HepG2 (cell line): ENCODE measurements at regions not wholly inside any gene's neighbourhood (a gene's known extent, or its start where the extent isn't known, plus 50 kb on each side); places are given as distances from the start of the nearest gene placed in this dataset.
A peak's percentile ranks its signal among the peaks of the same experiment; 100 is the strongest.

Experiments used
- ATAC-seq: fragments of 200-7000 bp; cut with Tn5 transposase; 3 replicates; pipeline ENCODE4 v1.9.1; 2020; ENCODE audit warnings: mild to moderate bottlenecking, moderate library complexity
- BruUV-seq: library from RNA; stranded (reverse); fragments of 400-500 nt; replicated peaks from 2 replicates; lab custom pipeline; 2021; lab: Mats Ljungman, UMichigan
- CTCF ChIA-PET: fragments of 300-600 bp; formaldehyde crosslinking; extraction: SDS; loops from one replicate; lab custom pipeline; 2021; ENCODE audit warnings: low total read pairs, inconsistent platforms, low intra/inter-chr PET ratio; lab: Yijun Ruan, JAX
- POLR2A ChIA-PET: fragments of 350-600 bp; sonication (Branson Sonifier 250); formaldehyde crosslinking; loops from one replicate; lab custom pipeline; 2020; ENCODE audit warnings: antibody characterized with exemption, inconsistent platforms; lab: Yijun Ruan, JAX
- DNase-seq: peaks from one replicate; pipeline ENCODE4 v3.0.0-alpha.2; 2015; ENCODE audit warnings: low spot score
- FAIRE-seq: peaks from 3 replicates; lab custom pipeline; 2011; peaks lifted over from hg19 to GRCh38; lab: Jason Lieb, UNC
- H2AFZ ChIP-seq: one replicate; pipeline ENCODE4 v1.6.1; 2011; ENCODE audit warnings: low read length, inconsistent platforms
- H3K27ac ChIP-seq: fragments of 300-600 bp; 3 replicates; pipeline ENCODE4 v1.8.0; 2011; ENCODE audit warnings: mixed run types, mild to moderate bottlenecking, mixed read lengths, low read length, inconsistent platforms; ENCODE audit not compliant: insufficient read depth; ENCODE audit errors: extremely low read length
- H3K27me3 ChIP-seq, 2 experiments: fragments of 200-600 bp in 1 of 2; 2 replicates in 1 of 2; 3 replicates in 1 of 2; pipeline versions ENCODE4 v1.6.0 to v1.8.0; 2011; ENCODE audit warnings: low read length in 2 of 2, mild to moderate bottlenecking in 2 of 2, moderate library complexity in 2 of 2, inconsistent platforms in 1 of 2; ENCODE audit not compliant: insufficient read depth in 2 of 2, control insufficient read depth in 1 of 2
- H3K36me3 ChIP-seq, 2 experiments: fragments of 200-600 bp in 1 of 2; replicated peaks in 1 of 2; 2 replicates in 1 of 2; 3 replicates in 1 of 2; pipeline versions ENCODE4 v1.5.1 to v1.8.0; 2011; ENCODE audit warnings: low read length in 2 of 2, inconsistent platforms in 1 of 2; ENCODE audit not compliant: insufficient read depth in 2 of 2, control insufficient read depth in 1 of 2
- H3K4me1 ChIP-seq: 2 replicates; pipeline ENCODE4 v1.5.1; 2012; ENCODE audit warnings: low read length, inconsistent platforms; ENCODE audit not compliant: insufficient read depth
- H3K4me2 ChIP-seq: 2 replicates; pipeline ENCODE4 v1.6.0; 2011; ENCODE audit warnings: low read depth, low read length, inconsistent platforms
- H3K4me3 ChIP-seq, 3 experiments: fragments of 200-600 bp in 1 of 3; sonication (generic), shearing (Covaris generic) in 1 of 3; replicated peaks in 1 of 3; 2 replicates each; pipeline ENCODE4 v1.5.1; 2011 to 2016; ENCODE audit warnings: low read length in 3 of 3, inconsistent platforms in 2 of 3, low read depth in 2 of 3, mild to moderate bottlenecking in 2 of 3, control low read depth in 1 of 3, mixed read lengths in 1 of 3; ENCODE audit not compliant: insufficient read depth in 1 of 3
- H3K79me2 ChIP-seq: one replicate; pipeline ENCODE4 v1.6.1; 2011; ENCODE audit warnings: low read length, inconsistent platforms; ENCODE audit not compliant: insufficient read depth
- H3K9ac ChIP-seq: 2 replicates; pipeline ENCODE4 v1.6.0; 2011; ENCODE audit warnings: mild to moderate bottlenecking, low read depth, low read length, inconsistent platforms; ENCODE audit not compliant: insufficient read depth
- H3K9me3 ChIP-seq: 2 replicates; pipeline ENCODE4 v1.5.1; 2012; ENCODE audit warnings: mild to moderate bottlenecking, low read length
- H4K20me1 ChIP-seq: 2 replicates; pipeline ENCODE4 v1.6.0; 2011; ENCODE audit warnings: inconsistent platforms, mild to moderate bottlenecking, low read length, moderate library complexity; ENCODE audit not compliant: insufficient read depth
- CTCF ChIP-seq: sonication (generic); formaldehyde crosslinking; IDR thresholded peaks from 2 replicates; pipeline ENCODE4 v1.5.0; 2020; ENCODE audit warnings: mild to moderate bottlenecking, missing genetic modification reagents, moderate library complexity
- HNF4A ChIP-seq: sonication (generic); formaldehyde crosslinking; IDR thresholded peaks from 2 replicates; pipeline ENCODE4 v1.4.0; 2020; ENCODE audit warnings: missing genetic modification reagents
- KDM5A ChIP-seq: fragments of 200-600 bp; sonication (generic); IDR thresholded peaks from 2 replicates; pipeline ENCODE4 v1.7.0; 2018; ENCODE audit warnings: antibody characterized with exemption, mild to moderate bottlenecking, low read length, borderline replicate concordance
- POLR2A ChIP-seq, 2 experiments: IDR thresholded peaks; 2 replicates each; pipeline ENCODE4 v1.6.1; 2011; ENCODE audit warnings: low read depth in 2 of 2, low read length in 2 of 2, mild to moderate bottlenecking in 1 of 2, moderate library complexity in 1 of 2; ENCODE audit not compliant: insufficient read depth in 1 of 2
- STAG1 ChIP-seq: sonication (generic); formaldehyde crosslinking; IDR thresholded peaks from 2 replicates; pipeline ENCODE4 v1.4.0; 2020; ENCODE audit warnings: missing genetic modification reagents
- ZBTB2 ChIP-seq: sonication (generic); formaldehyde crosslinking; IDR thresholded peaks from 2 replicates; pipeline ENCODE4 v1.8.0; 2022; ENCODE audit warnings: low read depth, missing genetic modification reagents
- ZNF572 ChIP-seq: sonication (generic); formaldehyde crosslinking; IDR thresholded peaks from 2 replicates; pipeline ENCODE4 v1.5.1; 2020; ENCODE audit warnings: mild to moderate bottlenecking, missing genetic modification reagents
- WGBS: methylation state at CpG from one replicate; pipeline ENCODE4 v1.1.6; 2017; ENCODE audit warnings: low lambda C conversion rate; 5-methylcytosine and 5-hydroxymethylcytosine counted together
- in situ Hi-C: cut with HindIII; loops from 2 replicates; pipeline ENCODE4 v1.10.0; 2017; ENCODE audit warnings: low pct_unique_long_range_greater_than_20kb; ENCODE audit not compliant: extremely low pct_ligation_motif_present
- intact Hi-C: fragments of 100-400 bp; cut with micrococcal nuclease; formaldehyde crosslinking; loops from one replicate; pipeline ENCODE4 v1.10.0; 2022; ENCODE audit not compliant: unreplicated experiment
- TF ChIP-seq, protein P1 (sequence below): sonication (generic); formaldehyde crosslinking; IDR thresholded peaks from 2 replicates; pipeline ENCODE4 v1.4.0; 2020; ENCODE audit warnings: missing genetic modification reagents

DNA sequence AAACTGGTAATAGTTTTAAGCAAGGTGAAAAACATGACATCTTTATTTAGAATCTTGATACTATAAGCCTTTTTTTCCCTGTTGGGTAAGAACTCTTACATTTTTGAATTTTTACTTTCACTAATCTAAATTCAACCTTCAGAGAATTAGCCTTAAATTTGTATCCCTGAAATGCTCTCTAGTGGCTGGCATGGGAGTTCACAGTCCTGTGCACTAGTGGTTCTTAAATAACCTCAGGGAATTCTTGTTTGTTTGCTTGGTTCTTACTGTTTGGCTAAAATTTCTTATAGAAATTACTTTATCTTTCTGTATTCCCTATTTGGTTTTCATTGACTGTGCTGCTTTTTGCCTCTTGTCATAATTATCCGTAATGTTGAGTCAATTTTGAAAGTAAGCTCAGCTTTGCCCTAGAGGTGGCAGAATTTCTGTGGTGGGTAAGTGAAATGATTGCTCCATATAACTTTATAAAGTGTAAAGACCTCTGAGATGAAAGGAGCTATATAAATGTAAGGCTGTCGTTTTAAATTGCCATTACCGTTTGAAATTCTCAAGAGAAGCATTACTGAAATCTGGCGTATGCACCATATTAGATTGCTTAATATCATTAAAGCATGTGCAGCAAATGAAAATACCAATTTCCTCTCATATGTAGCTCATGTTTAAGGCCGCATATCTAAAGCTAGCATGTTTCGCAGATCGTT lies 391.3 kb upstream of the FIGN start:
- DNase-seq (no peak), FAIRE-seq (no peak), ATAC-seq (0 out of 3 replicates have a peak, but pooled peaks have one; percentile 38)
- ChIA-PET CTCF (no interaction called here), POLR2A (no interaction called here)
- Histone ChIP-seq H3K79me2 (no peaks in the 10 kb centered on the region), H2AFZ (no peak overlapping the region), H3K27me3 (no peaks in the 10 kb centered on the region), H3K9me3 (no peaks in the 10 kb centered on the region), H3K4me2 (no peak overlapping the region), H3K9ac (no peak overlapping the region), H3K4me1 (no peaks in the 10 kb centered on the region), H3K4me3 (no peak overlapping the region), H3K36me3 (no peaks in the 10 kb centered on the region), H3K27ac (no peak overlapping the region), H4K20me1 (no peaks in the 10 kb centered on the region)
- 45% methylated on average over 7 of the region's 7 CpGs for WGBS
- in situ Hi-C loops: no loop called here
- intact Hi-C loops: no loop called here
- TF ChIP-seq, protein P1, sequence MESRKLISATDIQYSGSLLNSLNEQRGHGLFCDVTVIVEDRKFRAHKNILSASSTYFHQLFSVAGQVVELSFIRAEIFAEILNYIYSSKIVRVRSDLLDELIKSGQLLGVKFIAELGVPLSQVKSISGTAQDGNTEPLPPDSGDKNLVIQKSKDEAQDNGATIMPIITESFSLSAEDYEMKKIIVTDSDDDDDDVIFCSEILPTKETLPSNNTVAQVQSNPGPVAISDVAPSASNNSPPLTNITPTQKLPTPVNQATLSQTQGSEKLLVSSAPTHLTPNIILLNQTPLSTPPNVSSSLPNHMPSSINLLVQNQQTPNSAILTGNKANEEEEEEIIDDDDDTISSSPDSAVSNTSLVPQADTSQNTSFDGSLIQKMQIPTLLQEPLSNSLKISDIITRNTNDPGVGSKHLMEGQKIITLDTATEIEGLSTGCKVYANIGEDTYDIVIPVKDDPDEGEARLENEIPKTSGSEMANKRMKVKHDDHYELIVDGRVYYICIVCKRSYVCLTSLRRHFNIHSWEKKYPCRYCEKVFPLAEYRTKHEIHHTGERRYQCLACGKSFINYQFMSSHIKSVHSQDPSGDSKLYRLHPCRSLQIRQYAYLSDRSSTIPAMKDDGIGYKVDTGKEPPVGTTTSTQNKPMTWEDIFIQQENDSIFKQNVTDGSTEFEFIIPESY (CRISPR knock-in tag): no peak
- TF ChIP-seq STAG1: peak; percentile 15; the same call in 1 of the 2 replicates
- no TSS peak for BruUV-seq

DNA sequence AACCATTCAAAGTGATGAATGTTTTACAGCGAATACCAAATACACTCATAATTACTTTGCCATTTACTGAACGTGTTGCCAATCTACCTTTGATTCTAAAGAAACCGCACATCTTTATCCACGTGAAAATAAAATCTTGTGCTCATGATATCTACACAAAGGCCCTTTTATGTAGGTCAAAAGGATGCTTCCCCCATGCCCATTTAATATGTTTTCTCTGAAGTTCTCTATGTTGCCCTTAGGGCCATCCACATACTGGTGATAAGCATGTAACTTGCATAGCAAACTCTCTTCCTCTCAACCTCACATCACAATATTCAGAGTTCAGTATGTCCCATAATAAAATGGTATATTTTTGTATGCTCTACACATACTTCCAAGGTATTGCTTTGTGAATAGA lies 380.0 kb upstream of the FIGN start:
- Histone ChIP-seq H3K79me2 (no peaks in the 10 kb centered on the region), H3K36me3 (no peaks in the 10 kb centered on the region), H3K9ac (no peak overlapping the region), H3K4me2 (no peak overlapping the region), H2AFZ (no peak overlapping the region), H3K27me3 (no peaks in the 10 kb centered on the region), H3K4me1 (no peaks in the 10 kb centered on the region), H4K20me1 (no peaks in the 10 kb centered on the region), H3K4me3 (no peak overlapping the region), H3K9me3 (no peaks in the 10 kb centered on the region), H3K27ac (no peak overlapping the region)
- CTCF ChIA-PET: no interaction called here
- no peak for FAIRE-seq
- POLR2A ChIA-PET: no interaction called here
- DNase-seq: no peak
- ATAC-seq: no peak
- intact Hi-C loops (no loop called here), in situ Hi-C loops (no loop called here)
- WGBS: 13% methylated on average over 4 of the region's 4 CpGs
- no TSS peak for BruUV-seq
- TF ChIP-seq POLR2A (IDR thresholded peaks at IDR 0.05; ENCODE audit: insufficient read depth in 1 of 2, low read depth in 2 of 2, low read length in 2 of 2) (no peak), ZNF572 (CRISPR knock-in tag) (no peak), CTCF (CRISPR knock-in tag) (no peak), ZBTB2 (CRISPR knock-in tag) (no peak), HNF4A (CRISPR knock-in tag) (no peak), KDM5A (no peak)
